AG08396 (cell line): ENCODE measurements at regions not wholly inside any gene's neighbourhood (a gene's known extent, or its start where the extent isn't known, plus 50 kb on each side); places are given as distances from the start of the nearest gene placed in this dataset.
"Not testable (repeated sequence)": the region's sequence is repeated elsewhere in the genome, so short reads cannot be mapped to it uniquely, and the experiment has no call there.

Experiments used
- DNase-seq: peaks from one replicate; pipeline ENCODE4 v3.0.0; 2012; ENCODE audit warnings: low spot score, mixed read lengths

DNA sequence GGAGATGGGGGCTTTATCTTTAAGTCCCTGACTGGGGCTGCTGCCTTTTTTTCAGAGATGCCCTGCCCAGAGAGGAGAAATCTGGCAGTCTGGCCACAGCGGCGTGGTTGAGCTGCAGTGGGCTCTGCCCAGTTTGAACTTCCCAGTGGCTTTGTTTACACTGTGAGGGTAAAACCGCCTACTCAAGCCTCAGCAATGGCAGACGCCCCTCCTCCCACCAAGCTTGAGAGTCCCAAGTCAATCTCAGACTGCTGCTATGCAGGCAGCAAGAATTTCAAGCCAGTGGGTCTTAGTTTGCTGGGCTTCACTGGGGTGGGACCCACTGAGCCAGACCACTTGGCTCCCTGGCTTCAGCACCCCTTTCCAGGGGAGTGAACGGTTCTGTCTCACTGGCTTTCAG, 76.4 kb upstream of the DNAJC1 start:
- not testable (repeated sequence) for DNase-seq

DNA sequence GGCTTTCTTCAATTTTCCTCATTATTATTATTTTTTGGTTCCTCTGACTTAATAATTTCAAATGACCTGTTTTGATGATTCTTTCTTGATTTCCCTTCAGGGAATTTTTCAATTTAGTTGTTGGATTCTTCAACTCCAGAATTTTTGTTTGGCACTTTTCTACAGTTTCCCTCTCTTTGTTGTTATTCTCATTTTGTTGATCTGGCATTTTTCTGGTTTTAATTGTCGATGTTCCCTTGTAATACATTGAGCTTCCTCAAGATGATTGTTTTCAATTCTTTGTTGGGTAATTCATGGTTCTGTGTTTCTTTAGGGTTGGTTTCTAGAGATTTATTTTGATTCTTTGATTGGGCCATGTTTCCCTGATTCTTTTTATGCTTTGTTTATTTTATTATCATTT, 67.8 kb upstream of the DNAJC1 start:
- DNase-seq: no peak

DNA sequence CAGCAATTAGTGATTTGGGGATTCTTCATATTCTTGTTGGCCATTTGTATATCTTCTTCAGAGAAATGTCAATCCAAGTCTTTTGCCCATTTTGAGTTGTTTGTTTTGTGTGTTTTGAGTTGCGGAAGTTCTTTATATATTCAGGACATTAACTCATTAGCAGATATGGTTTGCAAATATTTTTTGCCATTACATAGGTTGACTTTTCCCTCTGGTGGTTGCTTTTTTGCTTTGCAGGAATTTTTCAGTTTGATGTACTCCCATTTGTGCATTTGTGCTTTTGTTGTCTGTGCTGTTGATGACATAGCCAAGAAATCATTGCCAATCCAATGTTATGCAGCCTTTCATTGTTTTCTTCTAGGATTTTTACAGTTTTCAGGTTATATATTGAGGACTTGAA, 63.6 kb upstream of the DNAJC1 start:
- no peak for DNase-seq

DNA sequence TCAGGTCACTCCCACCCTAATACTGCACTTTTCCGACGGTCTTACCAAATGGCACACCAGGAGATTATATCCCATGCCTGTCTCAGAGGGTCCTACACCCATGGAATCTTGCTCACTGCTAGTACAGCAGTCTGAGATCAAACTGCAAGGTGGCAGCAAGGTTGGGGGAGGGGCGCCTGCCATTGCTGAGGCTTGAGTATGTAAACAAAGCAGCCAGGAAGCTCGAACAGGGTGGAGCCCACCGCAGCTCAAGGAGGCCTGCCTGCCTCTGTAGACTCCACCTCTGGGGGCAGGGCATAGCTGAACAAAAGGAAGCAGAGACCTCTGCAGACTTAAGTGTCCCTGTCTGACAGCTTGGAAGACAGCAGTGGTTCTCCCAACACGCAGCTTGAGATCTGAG, 57.5 kb upstream of the DNAJC1 start:
- not testable (repeated sequence) for DNase-seq

GRCh38 chr10:22058201-22058600, 54.7 kb upstream of the DNAJC1 start:
- no peak for DNase-seq

- no peak for DNase-seq
Measured at GRCh38 chr10:22054961-22055360, 51.4 kb upstream of the DNAJC1 start.
